Lower leg skin (tissue), 3 donors: ENCODE measurements at regions not wholly inside any gene's neighbourhood (a gene's known extent, or its start where the extent isn't known, plus 50 kb on each side); places are given as distances from the start of the nearest gene placed in this dataset.

Source experiments
- CTCF ChIP-seq, 3 donors: fragments of 450-650 bp; IDR thresholded peaks; one replicate each; pipeline ENCODE4 v1.5.1; 2016; ENCODE audit warnings: antibody characterized with exemption in 3 of 3, mild to moderate bottlenecking in 3 of 3, moderate library complexity in 2 of 3
- POLR2A ChIP-seq, 2 donors: fragments of 450-650 bp; IDR thresholded peaks; one replicate each; pipeline ENCODE4 v1.6.1; 2016 to 2017; ENCODE audit warnings: antibody characterized with exemption in 2 of 2, mild to moderate bottlenecking in 1 of 2, moderate library complexity in 1 of 2

- TF ChIP-seq CTCF (IDR thresholded peaks at IDR 0.05) (no peak), POLR2A (IDR thresholded peaks at IDR 0.05) (no peak)
These were observed 1090.8 kb downstream of the BCL11B start for GRCh38 chr14:98181241-98181640.
